ENCODE measurements at regions not wholly inside any gene's neighbourhood (a gene's known extent, or its start where the extent isn't known, plus 50 kb on each side); places are given as distances from the start of the nearest gene placed in this dataset.

- H3K4me2 ChIP-seq (ENCODE audit: low read length): no peak overlapping the region
- no peak for TF ChIP-seq CTCF (conservative IDR thresholded peaks at IDR 0.05; ENCODE audit: low read length)
- no peak for TF ChIP-seq EZH2phosphoT487 (IDR thresholded peaks at IDR 0.05; ENCODE audit: borderline replicate concordance, low read depth, low read length)
- no peak overlapping the region for H3K4me3 ChIP-seq (ENCODE audit: low read depth, low read length, poor library complexity, severe bottlenecking)
- no peaks in the 10 kb centered on the region for H3K9me2 ChIP-seq (ENCODE audit: insufficient read depth, low read length)
- POLR2A ChIA-PET: interaction anchor here (0.6 to 1.9 kb wide), 3 partner anchors 10 to 230 kb away, joined by 3 to 10 read pairs (median 4); no protein-coding TSS in a partner anchor
- no peak overlapping the region for H3K27ac ChIP-seq (ENCODE audit: low read depth, low read length, poor library complexity, severe bottlenecking)
- intact Hi-C loops (cut with micrococcal nuclease; ENCODE audit: unreplicated experiment): no loop called here
- no TSS peak for BruUV-seq (replicated peaks)
- CTCF ChIA-PET (ENCODE audit: unreplicated experiment): interaction anchor here (1.0 kb wide), 1 partner anchor 15 kb away, joined by 3 read pairs; no protein-coding TSS in a partner anchor
- H3K4me1 ChIP-seq (ENCODE audit: insufficient read depth, low read length, poor library complexity, severe bottlenecking): peaks cover 35% of the 10 kb centered on the region
- no peaks in the 10 kb centered on the region for H3K36me3 ChIP-seq (ENCODE audit: insufficient read depth, low read length)
- H3K79me2 ChIP-seq (ENCODE audit: insufficient read depth, low read depth, low read length): no peaks in the 10 kb centered on the region
- DNase-seq (ENCODE audit: low spot score): no peak
- H2AFZ ChIP-seq (ENCODE audit: low read length): no peak overlapping the region
- H4K20me1 ChIP-seq (ENCODE audit: insufficient read depth, low read length): no peaks in the 10 kb centered on the region
- no peaks in the 10 kb centered on the region for H3K9me3 ChIP-seq (ENCODE audit: low read length)
Observed at GRCh38 chr2:12073217-12073852, 326.9 kb downstream of the LPIN1 start.

- POLR2A ChIA-PET: no interaction called here
- no peak for TF ChIP-seq CTCF (conservative IDR thresholded peaks at IDR 0.05; ENCODE audit: low read length)
- TF ChIP-seq EZH2phosphoT487 (IDR thresholded peaks at IDR 0.05; ENCODE audit: borderline replicate concordance, low read depth, low read length): no peak
- intact Hi-C loops (cut with micrococcal nuclease; ENCODE audit: unreplicated experiment): no loop called here
- H3K9me2 ChIP-seq (ENCODE audit: insufficient read depth, low read length): no peaks in the 10 kb centered on the region
- no peak overlapping the region for H2AFZ ChIP-seq (ENCODE audit: low read length)
- H4K20me1 ChIP-seq (ENCODE audit: insufficient read depth, low read length): no peaks in the 10 kb centered on the region
- H3K27ac ChIP-seq (ENCODE audit: low read depth, low read length, poor library complexity, severe bottlenecking): no peak overlapping the region
- CTCF ChIA-PET (ENCODE audit: unreplicated experiment): interaction anchor here (0.6 kb wide), 1 partner anchor 69 kb away, joined by 3 read pairs; no protein-coding TSS in a partner anchor
- H3K4me2 ChIP-seq (ENCODE audit: low read length): no peak overlapping the region
- H3K4me1 ChIP-seq (ENCODE audit: insufficient read depth, low read length, poor library complexity, severe bottlenecking): peaks cover 35% of the 10 kb centered on the region
- H3K79me2 ChIP-seq (ENCODE audit: insufficient read depth, low read depth, low read length): no peaks in the 10 kb centered on the region
- H3K4me3 ChIP-seq (ENCODE audit: low read depth, low read length, poor library complexity, severe bottlenecking): no peak overlapping the region
- DNase-seq (ENCODE audit: low spot score): no peak
- no peaks in the 10 kb centered on the region for H3K9me3 ChIP-seq (ENCODE audit: low read length)
- BruUV-seq (replicated peaks): no TSS peak
- H3K36me3 ChIP-seq (ENCODE audit: insufficient read depth, low read length): no peaks in the 10 kb centered on the region
Observed at GRCh38 chr2:12074126-12074844, 327.9 kb downstream of the LPIN1 start.

GRCh38 chr2:12074845-12075217 is 328.4 kb downstream of the LPIN1 start:
- Histone ChIP-seq H2AFZ (ENCODE audit: low read length) (no peak overlapping the region), H3K4me3 (ENCODE audit: low read depth, low read length, poor library complexity, severe bottlenecking) (no peak overlapping the region), H3K79me2 (ENCODE audit: insufficient read depth, low read depth, low read length) (no peaks in the 10 kb centered on the region), H3K4me2 (ENCODE audit: low read length) (no peak overlapping the region), H4K20me1 (ENCODE audit: insufficient read depth, low read length) (no peaks in the 10 kb centered on the region), H3K36me3 (ENCODE audit: insufficient read depth, low read length) (no peaks in the 10 kb centered on the region), H3K4me1 (ENCODE audit: insufficient read depth, low read length, poor library complexity, severe bottlenecking) (peaks cover 30% of the 10 kb centered on the region), H3K9me3 (ENCODE audit: low read length) (no peaks in the 10 kb centered on the region), H3K9me2 (ENCODE audit: insufficient read depth, low read length) (no peaks in the 10 kb centered on the region), H3K27ac (ENCODE audit: low read depth, low read length, poor library complexity, severe bottlenecking) (no peak overlapping the region)
- DNase-seq (ENCODE audit: low spot score): no peak
- no TSS peak for BruUV-seq (replicated peaks)
- ChIA-PET POLR2A (no interaction called here), CTCF (ENCODE audit: unreplicated experiment) (no interaction called here)
- intact Hi-C loops (cut with micrococcal nuclease; ENCODE audit: unreplicated experiment): no loop called here
- TF ChIP-seq CTCF (conservative IDR thresholded peaks at IDR 0.05; ENCODE audit: low read length) (no peak), EZH2phosphoT487 (IDR thresholded peaks at IDR 0.05; ENCODE audit: borderline replicate concordance, low read depth, low read length) (no peak)
